Muscle of leg (tissue), 3 donors: ENCODE measurements at regions not wholly inside any gene's neighbourhood (a gene's known extent, or its start where the extent isn't known, plus 50 kb on each side); places are given as distances from the start of the nearest gene placed in this dataset.
A peak's percentile ranks its signal among the peaks of the same experiment; 100 is the strongest.

Source experiments
- DNase-seq: peaks from one replicate; pipeline ENCODE4 v3.0.0; 2013
- H3K27ac ChIP-seq: one replicate; pipeline ENCODE4 v1.5.1; 2013; ENCODE audit warnings: mild to moderate bottlenecking, low read length, control low read depth
- H3K27me3 ChIP-seq: one replicate; pipeline ENCODE4 v1.6.1; 2013; ENCODE audit warnings: low read length; ENCODE audit not compliant: control insufficient read depth, insufficient read depth
- H3K36me3 ChIP-seq: one replicate; pipeline ENCODE4 v1.6.1; 2013; ENCODE audit warnings: low read length; ENCODE audit not compliant: control insufficient read depth, insufficient read depth
- H3K4me1 ChIP-seq: one replicate; pipeline ENCODE4 v1.6.1; 2013; ENCODE audit warnings: low read length; ENCODE audit not compliant: control insufficient read depth, insufficient read depth
- H3K4me3 ChIP-seq: one replicate; pipeline ENCODE4 v1.5.1; 2013; ENCODE audit warnings: low read length, control low read depth
- H3K9me3 ChIP-seq: replicated peaks from 2 replicates; pipeline ENCODE4 v1.6.1; 2013; ENCODE audit warnings: low read depth, low read length; ENCODE audit not compliant: control insufficient read depth
- WGBS: methylation state at CpG from one replicate; pipeline ENCODE4 v1.1.5; 2013; ENCODE audit warnings: missing lambda C conversion rate; ENCODE audit not compliant: insufficient coverage; 5-methylcytosine and 5-hydroxymethylcytosine counted together

DNA sequence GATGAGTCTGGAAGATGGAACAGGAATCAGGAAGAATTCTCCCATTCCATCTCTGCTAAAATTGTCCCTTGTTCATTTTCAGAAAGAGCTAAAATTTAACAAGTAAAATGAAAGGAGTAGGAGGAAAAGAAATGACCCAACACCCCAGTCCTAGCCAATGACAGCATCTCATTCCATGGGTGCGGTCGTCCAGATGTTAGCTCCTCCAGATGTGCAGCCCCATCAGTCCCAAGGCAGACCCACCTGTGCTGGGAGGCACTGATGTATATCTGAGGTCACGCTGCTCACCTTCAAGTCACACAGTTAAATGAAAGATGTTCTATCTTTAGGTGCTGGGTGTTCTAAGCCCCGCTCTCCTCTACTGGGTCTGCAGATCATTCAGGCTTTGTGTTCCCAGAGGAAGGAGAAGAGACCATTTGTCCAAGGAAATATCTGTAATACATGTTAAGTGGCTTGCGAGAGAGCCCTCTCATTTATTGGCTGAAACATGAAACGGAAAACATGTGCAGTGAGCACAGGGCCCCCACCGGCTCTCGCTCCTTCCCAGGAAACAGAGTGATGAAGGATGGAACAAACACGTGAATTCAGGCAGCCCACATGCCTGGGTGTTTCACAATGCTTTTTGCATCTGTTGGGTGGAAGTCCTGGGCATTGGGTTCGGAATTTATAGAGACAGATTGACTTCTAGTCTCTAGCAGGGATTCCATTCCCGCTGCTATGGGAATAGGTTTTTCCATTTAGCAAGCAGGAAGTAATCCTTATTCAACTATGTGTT is 294.6 kb downstream of the NUAK1 start:
- H3K9me3 ChIP-seq, result no peaks in the 10 kb centered on the region
- WGBS, result 5% methylated on average over 5 of the region's 11 CpGs
- H3K36me3 ChIP-seq, result no peaks in the 10 kb centered on the region

DNA sequence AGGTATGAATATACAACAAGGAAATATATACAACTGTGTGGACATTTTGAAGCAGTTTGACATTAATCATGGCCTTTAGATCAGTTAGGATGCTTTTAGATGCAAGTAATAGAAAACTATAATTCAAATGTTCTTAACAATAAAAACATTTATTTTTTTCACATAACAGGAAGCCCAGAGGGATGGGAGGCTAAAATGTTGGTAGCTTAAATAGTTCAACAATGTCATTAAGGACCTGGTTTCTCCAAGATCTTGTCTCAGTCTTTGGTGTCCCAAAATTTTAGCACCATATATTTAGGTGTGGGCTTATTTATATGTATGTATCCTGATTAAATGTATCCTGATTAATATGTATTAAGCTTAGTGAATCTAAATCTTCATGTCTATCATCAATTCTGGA is 292.4 kb downstream of the NUAK1 start:
- no peak for DNase-seq
- Histone ChIP-seq H3K4me3 (no peak overlapping the region), H3K4me1 (peaks cover 9% of the 10 kb centered on the region), H3K27me3 (no peaks in the 10 kb centered on the region), H3K36me3 (no peaks in the 10 kb centered on the region), H3K27ac (no peak overlapping the region), H3K9me3 (no peaks in the 10 kb centered on the region)

More for the DNA sequence above, 294.6 kb downstream of the NUAK1 start:
- Histone ChIP-seq H3K27ac (peak overlapping the region; percentile 79), H3K4me3 (no peak overlapping the region), H3K27me3 (no peaks in the 10 kb centered on the region), H3K4me1 (peaks cover 9% of the 10 kb centered on the region)
- peak; percentile 94 for DNase-seq

DNA sequence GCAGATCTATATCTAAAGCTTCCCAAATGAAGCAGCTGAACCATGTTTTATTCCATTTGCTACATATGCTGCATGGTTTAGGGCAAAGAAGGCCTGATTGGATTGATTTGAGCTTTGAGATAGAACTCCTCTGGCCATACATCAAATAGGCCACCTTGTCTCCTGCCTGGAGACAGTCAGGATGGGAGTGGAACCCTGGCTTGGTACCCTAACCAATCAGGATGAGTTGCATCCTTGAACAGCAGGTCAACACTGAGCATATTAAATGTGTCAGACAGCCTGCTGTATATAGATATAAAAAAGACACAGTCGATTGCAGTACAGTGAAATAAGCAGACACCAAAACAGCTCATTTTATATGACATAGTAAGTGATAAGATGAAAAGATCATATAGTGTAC is 291.7 kb downstream of the NUAK1 start:
- no CpG with 5 or more reads among the region's 1 CpG for WGBS
- Histone ChIP-seq H3K36me3 (no peaks in the 10 kb centered on the region), H3K4me1 (peaks cover 9% of the 10 kb centered on the region), H3K9me3 (no peaks in the 10 kb centered on the region), H3K27me3 (no peaks in the 10 kb centered on the region), H3K4me3 (no peak overlapping the region), H3K27ac (no peak overlapping the region)
- DNase-seq, result no peak

DNA sequence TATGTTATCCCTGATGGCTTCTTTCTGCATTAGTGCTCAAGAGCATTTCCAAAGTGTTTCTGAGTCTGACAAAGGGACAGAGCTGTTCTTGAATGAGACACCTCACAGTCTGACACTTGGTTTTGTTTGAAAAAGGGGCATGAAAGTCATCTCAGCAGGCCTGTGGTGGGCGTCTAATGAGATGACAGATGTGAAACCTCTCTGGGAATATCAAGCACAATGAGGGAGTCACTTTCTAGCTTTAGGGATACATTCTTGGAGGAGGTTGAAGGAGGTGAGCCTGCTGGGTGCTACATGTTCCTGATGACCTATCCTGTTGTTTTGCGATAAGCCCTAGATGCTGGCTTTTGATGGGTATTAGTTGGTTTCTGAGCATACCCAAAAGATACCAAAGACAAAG is 290.5 kb downstream of the NUAK1 start:
- H3K27ac ChIP-seq, result no peak overlapping the region
- no peaks in the 10 kb centered on the region for H3K36me3 ChIP-seq
- H3K4me1 ChIP-seq, result peaks cover 15% of the 10 kb centered on the region
- no peaks in the 10 kb centered on the region for H3K27me3 ChIP-seq
- no peaks in the 10 kb centered on the region for H3K9me3 ChIP-seq
- DNase-seq, result no peak
- WGBS, result 87% methylated on average over 1 of the region's 2 CpGs
- H3K4me3 ChIP-seq, result no peak overlapping the region

GRCh38 chr12:105850103-105850968 is 288.4 kb downstream of the NUAK1 start:
- Histone ChIP-seq H3K27me3 (no peaks in the 10 kb centered on the region), H3K4me3 (no peak overlapping the region), H3K9me3 (no peaks in the 10 kb centered on the region), H3K4me1 (peaks cover 11% of the 10 kb centered on the region), H3K36me3 (no peaks in the 10 kb centered on the region), H3K27ac (no peak overlapping the region)
- DNase-seq, result no peak
- 30% methylated on average over 2 of the region's 6 CpGs for WGBS

- no peak for DNase-seq
- Histone ChIP-seq H3K9me3 (no peaks in the 10 kb centered on the region), H3K27me3 (no peaks in the 10 kb centered on the region), H3K27ac (no peak overlapping the region), H3K36me3 (no peaks in the 10 kb centered on the region), H3K4me3 (no peak overlapping the region), H3K4me1 (peaks cover 15% of the 10 kb centered on the region)
- WGBS, result 60% methylated on average over 1 of the region's 7 CpGs
These were observed 286.3 kb downstream of the NUAK1 start for GRCh38 chr12:105852496-105852895.

GRCh38 chr12:105852951-105853350 is 285.8 kb downstream of the NUAK1 start:
- Histone ChIP-seq H3K36me3 (no peaks in the 10 kb centered on the region), H3K4me3 (no peak overlapping the region), H3K27me3 (no peaks in the 10 kb centered on the region), H3K9me3 (no peaks in the 10 kb centered on the region), H3K4me1 (peaks cover 15% of the 10 kb centered on the region), H3K27ac (no peak overlapping the region)
- DNase-seq, result peak; percentile 65
- WGBS, result no CpG with 5 or more reads among the region's 2 CpGs

- H3K27ac ChIP-seq, result no peak overlapping the region
These were observed 284.7 kb downstream of the NUAK1 start for GRCh38 chr12:105854071-105854470.

GRCh38 chr12:105855361-105856047 is 283.2 kb downstream of the NUAK1 start:
- Histone ChIP-seq H3K9me3 (no peaks in the 10 kb centered on the region), H3K4me3 (no peak overlapping the region), H3K36me3 (no peaks in the 10 kb centered on the region), H3K27ac (no peak overlapping the region), H3K27me3 (no peaks in the 10 kb centered on the region), H3K4me1 (peaks cover 15% of the 10 kb centered on the region)
- 50% methylated on average over 1 of the region's 3 CpGs for WGBS
- DNase-seq, result peak; percentile 82

More at GRCh38 chr12:105854071-105854470, 284.7 kb downstream of the NUAK1 start:
- Histone ChIP-seq H3K4me3 (no peak overlapping the region), H3K36me3 (no peaks in the 10 kb centered on the region), H3K9me3 (no peaks in the 10 kb centered on the region), H3K4me1 (peaks cover 15% of the 10 kb centered on the region), H3K27me3 (no peaks in the 10 kb centered on the region)
- DNase-seq, result no peak
- 76% methylated on average over 2 of the region's 2 CpGs for WGBS

GRCh38 chr12:105856048-105856405 is 282.7 kb downstream of the NUAK1 start:
- WGBS, result 80% methylated on average over 1 of the region's 2 CpGs
- Histone ChIP-seq H3K4me1 (peaks cover 15% of the 10 kb centered on the region), H3K27me3 (no peaks in the 10 kb centered on the region), H3K27ac (no peak overlapping the region), H3K36me3 (no peaks in the 10 kb centered on the region), H3K4me3 (no peak overlapping the region), H3K9me3 (no peaks in the 10 kb centered on the region)
- DNase-seq, result no peak
